Vagina (tissue), 2 donors: ENCODE measurements at regions not wholly inside any gene's neighbourhood (a gene's known extent, or its start where the extent isn't known, plus 50 kb on each side); places are given as distances from the start of the nearest gene placed in this dataset.

Experiments used
- DNase-seq, 2 donors: peaks; one replicate each; pipeline ENCODE4 v3.0.0-alpha.2; 2017; ENCODE audit errors: extremely low spot score in 2 of 2
- H3K27ac ChIP-seq: fragments of 200-600 bp; sonication (generic); one replicate; pipeline ENCODE4 v1.5.1; 2019
- H3K27me3 ChIP-seq: fragments of 200-600 bp; sonication (generic); one replicate; pipeline ENCODE4 v1.5.1; 2019
- H3K36me3 ChIP-seq, 2 donors: fragments of 200-600 bp; sonication (generic); one replicate each; pipeline ENCODE4 v1.5.1; 2017 to 2019
- H3K4me1 ChIP-seq: fragments of 200-600 bp; sonication (generic); one replicate; pipeline ENCODE4 v1.5.1; 2019
- H3K4me3 ChIP-seq, 2 donors: fragments of 200-600 bp; sonication (generic); 1 replicate in 1 of 2; 2 replicates in 1 of 2; pipeline ENCODE4 v1.5.1; 2016 to 2019
- H3K9me3 ChIP-seq: fragments of 200-600 bp; sonication (generic); one replicate; pipeline ENCODE4 v1.5.1; 2019
- POLR2A ChIP-seq, 2 donors: fragments of 450-650 bp; IDR thresholded peaks; one replicate each; pipeline ENCODE4 v1.6.1; 2017; ENCODE audit warnings: antibody characterized with exemption in 2 of 2, mild to moderate bottlenecking in 2 of 2, moderate library complexity in 2 of 2
- POLR2AphosphoS5 ChIP-seq, 2 donors: sonication (generic); formaldehyde crosslinking; IDR thresholded peaks; one replicate each; pipeline ENCODE4 v1.9.0; 2017; ENCODE audit warnings: antibody characterized with exemption in 2 of 2, mild to moderate bottlenecking in 2 of 2, low read depth in 1 of 2; ENCODE audit not compliant: insufficient read depth in 1 of 2
- intact Hi-C: fragments of 100-400 bp; cut with DNase I; formaldehyde crosslinking; loops from one replicate; pipeline ENCODE4 v1.15.1; 2023
- TF ChIP-seq, protein P1 (sequence below), 3 experiments: fragments of 450-650 bp in 2 of 3; fragments of 200-600 bp in 1 of 3; sonication (generic) in 1 of 3; IDR thresholded peaks; one replicate each; pipeline ENCODE4 v1.5.1; 2017 to 2019; ENCODE audit warnings: antibody characterized with exemption in 3 of 3, mild to moderate bottlenecking in 2 of 3, moderate library complexity in 2 of 3

DNA sequence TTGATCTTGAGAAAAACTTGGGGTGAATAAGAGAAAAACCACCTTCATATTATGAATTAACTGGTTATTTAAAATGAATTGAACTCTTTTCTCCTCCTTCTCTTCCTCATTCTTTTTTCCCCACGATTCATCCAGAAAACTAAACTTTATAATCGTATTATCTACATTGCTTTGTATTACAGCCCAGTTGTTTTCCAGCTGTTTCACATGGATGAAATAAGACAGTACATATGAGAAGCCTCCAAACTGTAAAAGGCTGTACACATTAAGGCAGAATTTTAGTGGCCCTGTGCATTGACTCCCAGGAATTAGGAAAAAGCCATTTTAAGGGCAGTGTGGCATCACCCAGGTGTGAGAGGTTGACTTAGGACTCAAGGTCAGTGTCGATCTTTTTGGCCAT is 80.3 kb upstream of the PGBD5 start:
- Histone ChIP-seq H3K27me3 (no peaks in the 10 kb centered on the region), H3K4me1 (peaks cover 49% of the 10 kb centered on the region), H3K9me3 (no peaks in the 10 kb centered on the region), H3K36me3 (no peaks in the 10 kb centered on the region), H3K4me3 (no peak overlapping the region), H3K27ac (no peak overlapping the region)
- DNase-seq: no peak
- intact Hi-C loops: no loop called here
- TF ChIP-seq, protein P1, sequence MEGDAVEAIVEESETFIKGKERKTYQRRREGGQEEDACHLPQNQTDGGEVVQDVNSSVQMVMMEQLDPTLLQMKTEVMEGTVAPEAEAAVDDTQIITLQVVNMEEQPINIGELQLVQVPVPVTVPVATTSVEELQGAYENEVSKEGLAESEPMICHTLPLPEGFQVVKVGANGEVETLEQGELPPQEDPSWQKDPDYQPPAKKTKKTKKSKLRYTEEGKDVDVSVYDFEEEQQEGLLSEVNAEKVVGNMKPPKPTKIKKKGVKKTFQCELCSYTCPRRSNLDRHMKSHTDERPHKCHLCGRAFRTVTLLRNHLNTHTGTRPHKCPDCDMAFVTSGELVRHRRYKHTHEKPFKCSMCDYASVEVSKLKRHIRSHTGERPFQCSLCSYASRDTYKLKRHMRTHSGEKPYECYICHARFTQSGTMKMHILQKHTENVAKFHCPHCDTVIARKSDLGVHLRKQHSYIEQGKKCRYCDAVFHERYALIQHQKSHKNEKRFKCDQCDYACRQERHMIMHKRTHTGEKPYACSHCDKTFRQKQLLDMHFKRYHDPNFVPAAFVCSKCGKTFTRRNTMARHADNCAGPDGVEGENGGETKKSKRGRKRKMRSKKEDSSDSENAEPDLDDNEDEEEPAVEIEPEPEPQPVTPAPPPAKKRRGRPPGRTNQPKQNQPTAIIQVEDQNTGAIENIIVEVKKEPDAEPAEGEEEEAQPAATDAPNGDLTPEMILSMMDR (IDR thresholded peaks at IDR 0.05): no peak
- TF ChIP-seq POLR2AphosphoS5 (IDR thresholded peaks at IDR 0.05; ENCODE audit: insufficient read depth in 1 of 2, low read depth in 1 of 2): no peak
- TF ChIP-seq POLR2A (IDR thresholded peaks at IDR 0.05): no peak

DNA sequence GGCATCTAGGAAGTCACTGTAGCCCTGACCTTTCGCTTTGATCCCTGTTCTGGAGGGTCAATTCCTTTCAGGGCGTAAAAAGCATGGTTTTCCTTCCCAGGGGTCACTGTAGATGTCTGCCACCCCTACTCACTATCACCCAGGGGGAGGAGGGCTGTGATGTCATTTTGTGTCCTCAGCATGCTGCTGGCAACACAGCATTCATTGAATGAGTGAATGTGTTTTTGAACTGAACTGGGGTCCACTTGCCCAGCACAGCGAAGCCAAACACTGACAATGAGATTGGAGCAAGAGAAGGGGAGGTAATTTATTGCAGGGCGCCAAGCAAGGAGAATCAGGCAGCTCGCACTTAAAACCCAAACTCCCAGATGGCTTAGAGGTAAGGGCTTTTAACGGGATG is 78.2 kb upstream of the PGBD5 start:
- intact Hi-C loops: no loop called here
- TF ChIP-seq, protein P1 (IDR thresholded peaks at IDR 0.05): no peak
- no peak for TF ChIP-seq POLR2AphosphoS5 (IDR thresholded peaks at IDR 0.05; ENCODE audit: insufficient read depth in 1 of 2, low read depth in 1 of 2)
- no peak for TF ChIP-seq POLR2A (IDR thresholded peaks at IDR 0.05)
- H3K27ac ChIP-seq: peak overlapping the region; percentile 25

DNA sequence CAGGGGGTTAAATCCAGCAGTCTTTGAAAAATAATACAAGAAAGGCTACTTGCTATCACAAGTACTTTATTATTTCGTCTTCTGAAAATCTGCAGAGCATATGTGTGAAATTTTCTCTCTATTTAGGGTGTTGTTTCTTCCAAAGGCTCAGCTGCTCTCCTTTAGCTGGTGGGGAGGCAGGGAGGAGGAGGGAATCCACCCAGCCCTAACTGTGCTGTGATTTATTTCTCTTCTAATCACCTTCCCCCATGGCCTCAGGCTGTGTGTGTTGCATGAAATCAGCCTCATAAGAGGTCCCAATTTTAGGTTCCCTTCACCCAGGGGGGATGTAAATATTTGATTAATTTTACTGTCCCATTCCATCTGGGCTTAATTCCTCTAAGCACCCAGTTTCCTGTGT is 77.6 kb upstream of the PGBD5 start:
- H3K36me3 ChIP-seq: no peaks in the 10 kb centered on the region
- no peaks in the 10 kb centered on the region for H3K9me3 ChIP-seq
- DNase-seq: no peak
- no peaks in the 10 kb centered on the region for H3K27me3 ChIP-seq
- H3K4me3 ChIP-seq: no peak overlapping the region
- H3K4me1 ChIP-seq: peaks cover 47% of the 10 kb centered on the region
- H3K27ac ChIP-seq: peak overlapping the region; percentile 25
- TF ChIP-seq POLR2AphosphoS5 (IDR thresholded peaks at IDR 0.05; ENCODE audit: insufficient read depth in 1 of 2, low read depth in 1 of 2): no peak
- no peak for TF ChIP-seq POLR2A (IDR thresholded peaks at IDR 0.05)
- TF ChIP-seq, protein P1 (IDR thresholded peaks at IDR 0.05): no peak
- intact Hi-C loops: no loop called here

More for the DNA sequence above, 78.2 kb upstream of the PGBD5 start:
- no peak for DNase-seq
- Histone ChIP-seq H3K4me3 (no peak overlapping the region), H3K4me1 (peaks cover 49% of the 10 kb centered on the region), H3K36me3 (no peaks in the 10 kb centered on the region), H3K9me3 (no peaks in the 10 kb centered on the region), H3K27me3 (no peaks in the 10 kb centered on the region)

DNA sequence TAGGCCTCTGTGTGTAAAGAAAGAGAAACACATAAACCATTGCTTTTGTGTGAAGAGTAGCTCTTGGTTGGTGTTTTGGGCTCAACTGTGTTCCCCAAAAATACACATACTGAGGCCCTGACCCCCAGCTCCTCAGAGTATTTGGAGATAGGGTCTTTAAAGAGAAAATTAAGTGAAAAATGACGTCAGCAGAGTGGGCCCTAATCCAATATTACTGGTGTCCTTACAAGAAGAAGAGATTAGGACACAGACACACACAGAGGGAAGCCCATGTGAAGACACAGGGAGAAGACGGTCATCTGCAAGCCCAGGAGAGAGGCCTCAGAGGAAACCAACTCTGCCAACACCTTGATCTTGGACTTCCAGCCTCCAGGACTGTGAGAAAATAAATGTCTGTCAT is 76.9 kb upstream of the PGBD5 start:
- intact Hi-C loops: no loop called here
- no peak overlapping the region for H3K4me3 ChIP-seq
- no peak overlapping the region for H3K27ac ChIP-seq
- peaks cover 40% of the 10 kb centered on the region for H3K4me1 ChIP-seq
- DNase-seq: no peak
- no peaks in the 10 kb centered on the region for H3K9me3 ChIP-seq
- no peaks in the 10 kb centered on the region for H3K36me3 ChIP-seq
- TF ChIP-seq POLR2A (IDR thresholded peaks at IDR 0.05): no peak
- TF ChIP-seq, protein P1 (IDR thresholded peaks at IDR 0.05): no peak
- no peak for TF ChIP-seq POLR2AphosphoS5 (IDR thresholded peaks at IDR 0.05; ENCODE audit: insufficient read depth in 1 of 2, low read depth in 1 of 2)
- H3K27me3 ChIP-seq: no peaks in the 10 kb centered on the region

DNA sequence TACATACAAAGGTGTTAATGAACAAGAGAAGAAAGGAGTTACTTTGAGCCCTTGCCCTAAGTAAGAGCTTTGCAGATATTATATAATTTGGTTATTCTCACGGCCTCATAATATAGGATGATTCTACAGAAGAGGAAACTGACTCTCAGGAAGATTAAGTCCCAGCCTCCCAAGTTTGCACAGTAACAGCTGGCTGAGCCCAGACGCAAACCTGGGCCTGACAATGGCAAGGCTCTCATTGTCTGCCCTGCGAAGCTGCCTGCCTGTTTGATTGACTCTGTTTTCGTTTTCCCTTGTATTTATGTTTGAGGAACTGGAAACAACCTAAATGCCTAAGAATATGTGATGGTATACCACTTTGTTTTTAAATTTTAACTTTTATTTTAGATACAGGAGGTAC is 76.2 kb upstream of the PGBD5 start:
- Histone ChIP-seq H3K4me3 (no peak overlapping the region), H3K9me3 (no peaks in the 10 kb centered on the region), H3K27me3 (no peaks in the 10 kb centered on the region), H3K36me3 (no peaks in the 10 kb centered on the region), H3K4me1 (peaks cover 33% of the 10 kb centered on the region), H3K27ac (no peak overlapping the region)
- intact Hi-C loops: no loop called here
- DNase-seq: no peak
- TF ChIP-seq POLR2A (IDR thresholded peaks at IDR 0.05) (no peak), POLR2AphosphoS5 (IDR thresholded peaks at IDR 0.05; ENCODE audit: insufficient read depth in 1 of 2, low read depth in 1 of 2) (no peak)
- TF ChIP-seq, protein P1 (IDR thresholded peaks at IDR 0.05): no peak
